Transverse colon (tissue), 4 donors: ENCODE measurements at regions not wholly inside any gene's neighbourhood (a gene's known extent, or its start where the extent isn't known, plus 50 kb on each side); places are given as distances from the start of the nearest gene placed in this dataset.

Experiments used
- EP300 ChIP-seq: sonication (generic); formaldehyde crosslinking; IDR thresholded peaks from one replicate; pipeline ENCODE4 v1.6.1; 2017; ENCODE audit warnings: antibody characterized with exemption, low read depth
- POLR2A ChIP-seq: fragments of 450-650 bp; IDR thresholded peaks from one replicate; pipeline ENCODE4 v1.6.1; 2016; ENCODE audit warnings: antibody characterized with exemption, mild to moderate bottlenecking, moderate library complexity
- POLR2AphosphoS5 ChIP-seq, 3 donors: sonication (generic); formaldehyde crosslinking; IDR thresholded peaks; one replicate each; pipeline ENCODE4 v1.6.1; 2016; ENCODE audit warnings: antibody characterized with exemption in 3 of 3
- TF ChIP-seq, protein P1 (sequence below), 5 experiments: fragments of 200-600 bp in 3 of 5; fragments of 450-650 bp in 2 of 5; sonication (generic) in 3 of 5; IDR thresholded peaks; 1 replicate in 2 of 5; 2 replicates in 3 of 5; pipeline ENCODE4 v1.5.1; 2016 to 2017; ENCODE audit warnings: antibody characterized with exemption in 5 of 5, inconsistent platforms in 3 of 5, mild to moderate bottlenecking in 2 of 5, moderate library complexity in 1 of 5

DNA sequence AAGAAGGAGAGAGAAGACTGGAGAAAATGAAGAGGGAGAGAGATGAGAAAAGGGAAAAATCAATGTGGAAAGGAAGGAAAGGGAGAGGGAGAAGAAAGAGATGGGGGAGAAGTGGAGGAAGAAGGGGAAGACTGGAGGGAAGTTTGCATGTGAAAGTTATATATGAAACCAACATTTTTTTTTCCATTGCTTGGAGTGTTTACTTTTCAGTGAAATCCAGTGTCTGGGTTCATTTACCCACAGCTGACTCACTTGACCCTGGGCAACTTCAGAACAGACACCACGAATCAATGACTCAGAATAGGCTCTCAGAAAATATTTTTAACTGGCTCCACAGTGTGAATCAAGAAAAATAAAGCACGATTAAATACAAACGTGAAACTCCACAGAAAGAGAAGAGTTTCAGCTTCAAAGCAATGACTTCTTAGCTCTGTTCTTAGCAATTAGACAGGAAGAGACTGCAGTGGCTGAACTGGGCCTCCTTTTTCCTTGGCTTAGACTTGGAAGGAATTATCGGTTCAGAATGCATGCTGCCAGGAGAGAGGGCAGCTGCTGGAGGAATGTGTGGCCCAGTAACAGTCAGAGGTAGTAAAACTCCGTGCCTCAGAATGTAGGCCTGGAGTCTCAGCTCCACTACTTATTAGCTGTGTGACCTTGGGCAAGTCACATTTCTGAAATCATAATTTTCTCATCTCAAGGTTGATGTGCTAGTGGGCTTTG lies 237.5 kb downstream of the MIAT start:
- no peak for TF ChIP-seq POLR2A
- TF ChIP-seq, protein P1, sequence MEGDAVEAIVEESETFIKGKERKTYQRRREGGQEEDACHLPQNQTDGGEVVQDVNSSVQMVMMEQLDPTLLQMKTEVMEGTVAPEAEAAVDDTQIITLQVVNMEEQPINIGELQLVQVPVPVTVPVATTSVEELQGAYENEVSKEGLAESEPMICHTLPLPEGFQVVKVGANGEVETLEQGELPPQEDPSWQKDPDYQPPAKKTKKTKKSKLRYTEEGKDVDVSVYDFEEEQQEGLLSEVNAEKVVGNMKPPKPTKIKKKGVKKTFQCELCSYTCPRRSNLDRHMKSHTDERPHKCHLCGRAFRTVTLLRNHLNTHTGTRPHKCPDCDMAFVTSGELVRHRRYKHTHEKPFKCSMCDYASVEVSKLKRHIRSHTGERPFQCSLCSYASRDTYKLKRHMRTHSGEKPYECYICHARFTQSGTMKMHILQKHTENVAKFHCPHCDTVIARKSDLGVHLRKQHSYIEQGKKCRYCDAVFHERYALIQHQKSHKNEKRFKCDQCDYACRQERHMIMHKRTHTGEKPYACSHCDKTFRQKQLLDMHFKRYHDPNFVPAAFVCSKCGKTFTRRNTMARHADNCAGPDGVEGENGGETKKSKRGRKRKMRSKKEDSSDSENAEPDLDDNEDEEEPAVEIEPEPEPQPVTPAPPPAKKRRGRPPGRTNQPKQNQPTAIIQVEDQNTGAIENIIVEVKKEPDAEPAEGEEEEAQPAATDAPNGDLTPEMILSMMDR (IDR thresholded peaks at IDR 0.05) = no peak
- TF ChIP-seq EP300 = no peak
- no peak for TF ChIP-seq POLR2AphosphoS5 (IDR thresholded peaks at IDR 0.05)
